Gastrocnemius medialis (tissue), 4 donors: ENCODE measurements at regions not wholly inside any gene's neighbourhood (a gene's known extent, or its start where the extent isn't known, plus 50 kb on each side); places are given as distances from the start of the nearest gene placed in this dataset.

Experiments used
- ATAC-seq, 2 donors: fragments of 150-250 bp; one replicate each; pipeline ENCODE4 v1.9.1; 2016
- DNase-seq, 2 donors: peaks; one replicate each; pipeline ENCODE4 v3.0.0-alpha.2; 2019
- H3K27ac ChIP-seq, 4 donors: fragments of 200-600 bp; sonication (generic); 1 replicate in 1 of 4; 2 replicates in 3 of 4; pipeline ENCODE4 v1.5.1; 2016 to 2018; ENCODE audit warnings: mild to moderate bottlenecking in 2 of 4, moderate library complexity in 1 of 4
- H3K27me3 ChIP-seq, 3 donors: fragments of 200-600 bp; sonication (generic) in 2 of 3; 1 replicate in 1 of 3; 2 replicates in 2 of 3; pipeline versions ENCODE4 v1.5.1 to v1.6.0; 2016 to 2019; ENCODE audit warnings: mild to moderate bottlenecking in 1 of 3, moderate library complexity in 1 of 3
- H3K36me3 ChIP-seq, 2 donors: fragments of 200-600 bp; sonication (generic) in 1 of 2; one replicate each; pipeline ENCODE4 v1.5.1; 2017 to 2018
- H3K4me1 ChIP-seq, 2 donors: fragments of 200-600 bp; sonication (generic) in 1 of 2; one replicate each; pipeline ENCODE4 v1.5.1; 2016 to 2017; ENCODE audit warnings: mild to moderate bottlenecking in 2 of 2
- H3K4me3 ChIP-seq, 4 donors: fragments of 200-600 bp; sonication (generic) in 3 of 4; 1 replicate in 1 of 4; 2 replicates in 3 of 4; pipeline ENCODE4 v1.5.1; 2016 to 2019; ENCODE audit warnings: mild to moderate bottlenecking in 2 of 4
- H3K9me3 ChIP-seq, 3 donors: fragments of 200-600 bp; sonication (generic) in 2 of 3; 1 replicate in 1 of 3; 2 replicates in 2 of 3; pipeline ENCODE4 v1.5.1; 2016 to 2019
- CTCF ChIP-seq, 5 experiments: fragments of 450-650 bp in 3 of 5; fragments of 200-600 bp in 2 of 5; sonication (generic) in 2 of 5; IDR thresholded peaks in 4 of 5; conservative IDR thresholded peaks in 1 of 5; 1 replicate in 4 of 5; 2 replicates in 1 of 5; pipeline ENCODE4 v1.5.1; 2016 to 2019; ENCODE audit warnings: antibody characterized with exemption in 5 of 5, mild to moderate bottlenecking in 3 of 5, moderate library complexity in 3 of 5
- POLR2A ChIP-seq, 2 donors: fragments of 450-650 bp; IDR thresholded peaks; one replicate each; pipeline ENCODE4 v1.6.1; 2017; ENCODE audit warnings: antibody characterized with exemption in 2 of 2, mild to moderate bottlenecking in 2 of 2, moderate library complexity in 2 of 2
- in situ Hi-C, 4 donors: fragments of 200-750 bp; cut with MboI; loops; one replicate each; pipeline versions ENCODE4 v1.15.0 to v1.8.0; 2017; ENCODE audit warnings: low sequenced_read_pairs in 4 of 4
- intact Hi-C: fragments of 100-400 bp; cut with DNase I; formaldehyde crosslinking; loops from one replicate; pipeline ENCODE4 v1.15.1; 2023; ENCODE audit warnings: low total_unique reads

GRCh38 chr7:23941551-23941950, 231.5 kb downstream of the STK31 start:
- DNase-seq: no peak
- intact Hi-C loops: no loop called here
- TF ChIP-seq CTCF (IDR thresholded peaks at IDR 0.05 in 4 of 5, conservative IDR thresholded peaks at IDR 0.05 in 1 of 5) (no peak), POLR2A (IDR thresholded peaks at IDR 0.05) (no peak)

GRCh38 chr7:23942032-23942431, 232.0 kb downstream of the STK31 start:
- Histone ChIP-seq H3K36me3 (no peaks in the 10 kb centered on the region), H3K27ac (no peak overlapping the region), H3K4me1 (no peaks in the 10 kb centered on the region), H3K4me3 (no peak overlapping the region), H3K9me3 (no peaks in the 10 kb centered on the region), H3K27me3 (no peaks in the 10 kb centered on the region)
- no peak for ATAC-seq
- TF ChIP-seq POLR2A (IDR thresholded peaks at IDR 0.05): no peak
- TF ChIP-seq CTCF (IDR thresholded peaks at IDR 0.05 in 4 of 5, conservative IDR thresholded peaks at IDR 0.05 in 1 of 5): no peak
- intact Hi-C loops (no loop called here), in situ Hi-C loops (no loop called here)
- no peak for DNase-seq

More at GRCh38 chr7:23941551-23941950, 231.5 kb downstream of the STK31 start:
- Histone ChIP-seq H3K9me3 (no peaks in the 10 kb centered on the region), H3K27ac (no peak overlapping the region), H3K4me3 (no peak overlapping the region), H3K4me1 (no peaks in the 10 kb centered on the region), H3K36me3 (no peaks in the 10 kb centered on the region), H3K27me3 (no peaks in the 10 kb centered on the region)
- in situ Hi-C loops: no loop called here
- no peak for ATAC-seq

GRCh38 chr7:23944131-23944530, 234.1 kb downstream of the STK31 start:
- in situ Hi-C loops: no loop called here
- ATAC-seq (no peak), DNase-seq (no peak)

GRCh38 chr7:23945472-23945871, 235.5 kb downstream of the STK31 start:
- no peak for ATAC-seq
- no peaks in the 10 kb centered on the region for H3K36me3 ChIP-seq
- H3K27ac ChIP-seq: no peak overlapping the region
- H3K4me3 ChIP-seq: no peak overlapping the region
- H3K27me3 ChIP-seq: no peaks in the 10 kb centered on the region
- in situ Hi-C loops (no loop called here), intact Hi-C loops (no loop called here)
- no peaks in the 10 kb centered on the region for H3K4me1 ChIP-seq
- DNase-seq: no peak
- H3K9me3 ChIP-seq: no peaks in the 10 kb centered on the region
- TF ChIP-seq POLR2A (IDR thresholded peaks at IDR 0.05): no peak
- TF ChIP-seq CTCF (IDR thresholded peaks at IDR 0.05 in 4 of 5, conservative IDR thresholded peaks at IDR 0.05 in 1 of 5): no peak

More at GRCh38 chr7:23944131-23944530, 234.1 kb downstream of the STK31 start:
- Histone ChIP-seq H3K9me3 (no peaks in the 10 kb centered on the region), H3K4me3 (no peak overlapping the region), H3K27me3 (no peaks in the 10 kb centered on the region), H3K4me1 (no peaks in the 10 kb centered on the region), H3K36me3 (no peaks in the 10 kb centered on the region), H3K27ac (no peak overlapping the region)
- intact Hi-C loops: no loop called here
- TF ChIP-seq CTCF (IDR thresholded peaks at IDR 0.05 in 4 of 5, conservative IDR thresholded peaks at IDR 0.05 in 1 of 5): no peak
- TF ChIP-seq POLR2A (IDR thresholded peaks at IDR 0.05): no peak

- ATAC-seq (no peak), DNase-seq (no peak)
- Histone ChIP-seq H3K36me3 (no peaks in the 10 kb centered on the region), H3K27ac (no peak overlapping the region), H3K27me3 (no peaks in the 10 kb centered on the region), H3K9me3 (no peaks in the 10 kb centered on the region), H3K4me3 (no peak overlapping the region), H3K4me1 (no peaks in the 10 kb centered on the region)
- in situ Hi-C loops (no loop called here), intact Hi-C loops (no loop called here)
- TF ChIP-seq CTCF (IDR thresholded peaks at IDR 0.05 in 4 of 5, conservative IDR thresholded peaks at IDR 0.05 in 1 of 5) (no peak), POLR2A (IDR thresholded peaks at IDR 0.05) (no peak)
Observed at GRCh38 chr7:23955145-23955544, 245.1 kb downstream of the STK31 start.
